ENCODE measurements at regions not wholly inside any gene's neighbourhood (a gene's known extent, or its start where the extent isn't known, plus 50 kb on each side); places are given as distances from the start of the nearest gene placed in this dataset.

GRCh38 chr3:194536871-194537637 lies 50.3 kb upstream of the ATP13A3 start:
- DNase-seq (ENCODE audit: low read depth, low spot score), result peak; percentile 18
- H3K27ac ChIP-seq, result peak overlapping the region; percentile 69
